Right atrium auricular region (tissue), 2 donors: ENCODE measurements at regions not wholly inside any gene's neighbourhood (a gene's known extent, or its start where the extent isn't known, plus 50 kb on each side); places are given as distances from the start of the nearest gene placed in this dataset.

Source experiments
- DNase-seq: peaks from one replicate; pipeline ENCODE4 v3.0.0-alpha.2; 2019; ENCODE audit warnings: low spot score
- H3K27ac ChIP-seq, 2 donors: fragments of 200-600 bp; sonication (generic); 1 replicate in 1 of 2; 2 replicates in 1 of 2; pipeline ENCODE4 v1.5.1; 2016 to 2019
- H3K27me3 ChIP-seq, 2 donors: fragments of 200-600 bp; sonication (generic); one replicate each; pipeline versions ENCODE4 v1.5.1 to v1.6.0; 2017 to 2019
- H3K36me3 ChIP-seq: fragments of 200-600 bp; sonication (generic); one replicate; pipeline ENCODE4 v1.5.1; 2016
- H3K4me1 ChIP-seq, 2 donors: fragments of 200-600 bp; sonication (generic); one replicate each; pipeline versions ENCODE4 v1.5.1 to v1.6.0; 2017 to 2019
- H3K4me3 ChIP-seq, 2 donors: fragments of 200-600 bp; sonication (generic); 1 replicate in 1 of 2; 2 replicates in 1 of 2; pipeline ENCODE4 v1.5.1; 2017 to 2019; ENCODE audit warnings: mild to moderate bottlenecking in 1 of 2, moderate library complexity in 1 of 2
- H3K9me3 ChIP-seq, 2 donors: fragments of 200-600 bp; sonication (generic); one replicate each; pipeline ENCODE4 v1.5.1; 2019
- CTCF ChIP-seq, 2 donors: fragments of 200-600 bp; sonication (generic); IDR thresholded peaks; one replicate each; pipeline ENCODE4 v1.5.1; 2019; ENCODE audit warnings: antibody characterized with exemption in 2 of 2

- no peak for DNase-seq
- H3K27me3 ChIP-seq: no peaks in the 10 kb centered on the region
- no peak overlapping the region for H3K4me3 ChIP-seq
- TF ChIP-seq CTCF (IDR thresholded peaks at IDR 0.05): no peak
- no peak overlapping the region for H3K27ac ChIP-seq
- H3K9me3 ChIP-seq: no peaks in the 10 kb centered on the region
- no peaks in the 10 kb centered on the region for H3K36me3 ChIP-seq
- peaks cover 0 to 10% of the 10 kb centered on the region in 2 donors for H3K4me1 ChIP-seq
Measured at GRCh38 chr7:60017-60675, 132.2 kb upstream of the FAM20C start.

GRCh38 chr7:60706-61105 is 131.7 kb upstream of the FAM20C start:
- no peaks in the 10 kb centered on the region for H3K27me3 ChIP-seq
- H3K36me3 ChIP-seq: no peaks in the 10 kb centered on the region
- H3K27ac ChIP-seq: no peak overlapping the region
- TF ChIP-seq CTCF (IDR thresholded peaks at IDR 0.05): no peak
- no peak for DNase-seq
- H3K4me1 ChIP-seq: peaks cover 0 to 10% of the 10 kb centered on the region in 2 donors
- no peak overlapping the region for H3K4me3 ChIP-seq
- H3K9me3 ChIP-seq: no peaks in the 10 kb centered on the region

- DNase-seq: no peak
- Histone ChIP-seq H3K36me3 (no peaks in the 10 kb centered on the region), H3K27ac (no peak overlapping the region), H3K9me3 (no peaks in the 10 kb centered on the region), H3K4me3 (no peak overlapping the region), H3K4me1 (peaks cover 0 to 10% of the 10 kb centered on the region in 2 donors), H3K27me3 (no peaks in the 10 kb centered on the region)
- TF ChIP-seq CTCF (IDR thresholded peaks at IDR 0.05): no peak
Measured at GRCh38 chr7:61111-61510, 131.3 kb upstream of the FAM20C start.

- Histone ChIP-seq H3K4me1 (peaks cover 0 to 10% of the 10 kb centered on the region in 2 donors), H3K27ac (no peak overlapping the region), H3K36me3 (no peaks in the 10 kb centered on the region), H3K4me3 (no peak overlapping the region), H3K9me3 (no peaks in the 10 kb centered on the region), H3K27me3 (no peaks in the 10 kb centered on the region)
- no peak for TF ChIP-seq CTCF (IDR thresholded peaks at IDR 0.05)
- no peak for DNase-seq
Measured at GRCh38 chr7:61576-62360, 130.6 kb upstream of the FAM20C start.

GRCh38 chr7:62361-63116 is 129.8 kb upstream of the FAM20C start:
- Histone ChIP-seq H3K36me3 (no peaks in the 10 kb centered on the region), H3K27me3 (no peaks in the 10 kb centered on the region), H3K9me3 (no peaks in the 10 kb centered on the region), H3K4me3 (no peak overlapping the region), H3K4me1 (peaks cover 0 to 10% of the 10 kb centered on the region in 2 donors), H3K27ac (no peak overlapping the region)
- no peak for DNase-seq
- no peak for TF ChIP-seq CTCF (IDR thresholded peaks at IDR 0.05)
